K562 (cell line): ENCODE measurements at regions not wholly inside any gene's neighbourhood (a gene's known extent, or its start where the extent isn't known, plus 50 kb on each side); places are given as distances from the start of the nearest gene placed in this dataset.

Experiments used
- ATAC-seq: fragments of 200-7000 bp; cut with Tn5 transposase; 3 replicates; pipeline ENCODE4 v1.9.1; 2020; ENCODE audit warnings: moderate library complexity
- BruUV-seq: library from RNA; stranded (reverse); fragments of 400-500 nt; replicated peaks from 2 replicates; lab custom pipeline; 2021; lab: Mats Ljungman, UMichigan
- CTCF ChIA-PET: fragments of 300-600 bp; formaldehyde crosslinking; extraction: SDS; loops from one replicate; lab custom pipeline; 2021; ENCODE audit warnings: low intra/inter-chr PET ratio; lab: Yijun Ruan, JAX
- POLR2A ChIA-PET: fragments of 300-600, 350-650 bp; sonication (Branson Sonifier 250); formaldehyde crosslinking; extraction: SDS; loops from one replicate; lab custom pipeline; 2021; ENCODE audit warnings: antibody characterized with exemption, inconsistent platforms; lab: Yijun Ruan, JAX
- DNase-seq, 4 experiments: peaks; one replicate each; pipeline versions ENCODE4 v3.0.0 to v3.0.0-alpha.2; 2011 to 2018; ENCODE audit warnings: low spot score in 3 of 4, mixed read lengths in 3 of 4; ENCODE audit errors: extremely low read depth in 1 of 4
- FAIRE-seq: peaks from 2 replicates; lab custom pipeline; 2011; peaks lifted over from hg19 to GRCh38; lab: Jason Lieb, UNC
- H2AFZ ChIP-seq: 2 replicates; pipeline ENCODE4 v1.6.0; 2011; ENCODE audit warnings: low read depth, low read length, control low read depth, inconsistent platforms
- H3K27ac ChIP-seq: fragments of 200-600 bp; 3 replicates; pipeline ENCODE4 v1.8.0; 2011; ENCODE audit warnings: low read depth, mild to moderate bottlenecking, control low read depth, inconsistent platforms, low read length, moderate library complexity, mixed read lengths; ENCODE audit errors: extremely low read depth
- H3K27me3 ChIP-seq, 2 experiments: fragments of 300-600 bp in 1 of 2; 2 replicates in 1 of 2; 3 replicates in 1 of 2; pipeline versions ENCODE4 v1.6.0 to v1.8.0; 2011; ENCODE audit warnings: inconsistent platforms in 2 of 2, low read length in 2 of 2, mild to moderate bottlenecking in 1 of 2, mixed read lengths in 1 of 2, moderate library complexity in 1 of 2; ENCODE audit not compliant: control insufficient read depth in 2 of 2, insufficient read depth in 2 of 2
- H3K36me3 ChIP-seq: fragments of 300-600 bp; 3 replicates; pipeline ENCODE4 v1.8.0; 2011; ENCODE audit warnings: mild to moderate bottlenecking, low read length, inconsistent platforms; ENCODE audit not compliant: control insufficient read depth, insufficient read depth
- H3K4me1 ChIP-seq, 2 experiments: fragments of 200-600 bp in 1 of 2; replicated peaks in 1 of 2; 2 replicates in 1 of 2; 3 replicates in 1 of 2; pipeline versions ENCODE4 v1.5.1 to v1.8.0; 2011; ENCODE audit warnings: inconsistent platforms in 2 of 2, low read length in 2 of 2, mild to moderate bottlenecking in 1 of 2, mixed read lengths in 1 of 2, moderate library complexity in 1 of 2; ENCODE audit not compliant: control insufficient read depth in 2 of 2, insufficient read depth in 2 of 2
- H3K4me2 ChIP-seq: 2 replicates; pipeline ENCODE4 v1.6.1; 2011; ENCODE audit warnings: low read length, control low read depth, inconsistent platforms, mixed read lengths; ENCODE audit not compliant: insufficient read depth
- H3K4me3 ChIP-seq: fragments of 200-600 bp; sonication (generic), shearing (Covaris generic); 2 replicates; pipeline ENCODE4 v1.5.1; 2016; ENCODE audit warnings: control low read depth, inconsistent platforms
- H3K79me2 ChIP-seq: fragments of 200-600 bp; 3 replicates; pipeline ENCODE4 v1.8.0; 2011; ENCODE audit warnings: low read length, inconsistent platforms; ENCODE audit not compliant: control insufficient read depth, insufficient read depth
- H3K9ac ChIP-seq, 2 experiments: 2 replicates each; pipeline versions ENCODE4 v1.6.0 to v1.6.1; 2011; ENCODE audit warnings: low read depth in 2 of 2, low read length in 2 of 2, control low read depth in 1 of 2, inconsistent platforms in 1 of 2, mild to moderate bottlenecking in 1 of 2, mixed read lengths in 1 of 2; ENCODE audit not compliant: insufficient read depth in 1 of 2
- H3K9me1 ChIP-seq: one replicate; pipeline ENCODE4 v1.6.0; 2011; ENCODE audit warnings: inconsistent platforms, mild to moderate bottlenecking, low read length, moderate library complexity; ENCODE audit not compliant: control insufficient read depth, insufficient read depth
- H3K9me3 ChIP-seq: replicated peaks from 2 replicates; pipeline ENCODE4 v1.5.1; 2011; ENCODE audit warnings: low read depth, low read length, inconsistent platforms; ENCODE audit not compliant: control insufficient read depth, insufficient read depth
- H4K20me1 ChIP-seq: replicated peaks from 2 replicates; pipeline ENCODE4 v1.6.1; 2011; ENCODE audit warnings: low read length, inconsistent platforms, mixed read lengths; ENCODE audit not compliant: control insufficient read depth, insufficient read depth
- ADNP ChIP-seq: fragments of 200-800 bp; sonication (Bioruptor generic); IDR thresholded peaks from 2 replicates; pipeline ENCODE4 v1.6.1; 2016; ENCODE audit warnings: missing genetic modification characterization, missing compliant biosample characterization
- ARID1B ChIP-seq: fragments of 450-650 bp; IDR thresholded peaks from 2 replicates; pipeline ENCODE4 v1.6.1; 2016; ENCODE audit warnings: antibody characterized with exemption, mild to moderate bottlenecking, inconsistent platforms
- ARNT ChIP-seq, 2 experiments: fragments of 450-650 bp; IDR thresholded peaks; 2 replicates each; pipeline ENCODE4 v1.6.1; 2016; ENCODE audit warnings: mild to moderate bottlenecking in 1 of 2
- CREB3 ChIP-seq: fragments of 450-650 bp; conservative IDR thresholded peaks from 2 replicates; pipeline ENCODE4 v1.6.1; 2016; ENCODE audit warnings: missing genetic modification characterization, low read depth, mild to moderate bottlenecking, missing compliant biosample characterization, moderate library complexity
- CSDE1 ChIP-seq, 2 experiments: fragments of 450-650 bp; IDR thresholded peaks; 2 replicates each; pipeline ENCODE4 v1.6.1; 2016; ENCODE audit warnings: mild to moderate bottlenecking in 1 of 2
- EHMT2 ChIP-seq: fragments of 450-650 bp; IDR thresholded peaks from 2 replicates; pipeline ENCODE4 v1.6.1; 2018; ENCODE audit warnings: antibody characterized with exemption
- FOXA3 ChIP-seq, 2 experiments: fragments of 450-650 bp in 1 of 2; sonication (generic) in 1 of 2; formaldehyde crosslinking; IDR thresholded peaks in 1 of 2; conservative IDR thresholded peaks in 1 of 2; 2 replicates each; pipeline versions ENCODE4 v1.4.0 to v1.8.0; 2020 to 2022; ENCODE audit warnings: mild to moderate bottlenecking in 2 of 2, missing genetic modification reagents in 1 of 2
- PRDM10 ChIP-seq: fragments of 450-650 bp; IDR thresholded peaks from 2 replicates; pipeline ENCODE4 v1.6.1; 2018; ENCODE audit not compliant: partially characterized antibody
- RERE ChIP-seq: sonication (generic); formaldehyde crosslinking; IDR thresholded peaks from 2 replicates; pipeline ENCODE4 v1.8.0; 2023; ENCODE audit warnings: missing genetic modification reagents, mild to moderate bottlenecking, borderline replicate concordance
- SAFB2 ChIP-seq: fragments of 200-400 bp; formaldehyde crosslinking; IDR thresholded peaks from 2 replicates; pipeline ENCODE4 v1.6.1; 2018; ENCODE audit warnings: borderline replicate concordance, low read length, low read depth, moderate library complexity; ENCODE audit not compliant: severe bottlenecking
- SIN3A ChIP-seq, 2 experiments: fragments of 150-350 bp in 1 of 2; IDR thresholded peaks; 2 replicates each; pipeline ENCODE4 v1.6.1; 2011 to 2016; ENCODE audit warnings: borderline replicate concordance in 2 of 2, low read depth in 2 of 2, low read length in 2 of 2, mild to moderate bottlenecking in 2 of 2, moderate library complexity in 2 of 2; ENCODE audit not compliant: control insufficient read depth in 1 of 2
- SOX6 ChIP-seq: fragments of 450-650 bp; IDR thresholded peaks from 2 replicates; pipeline ENCODE4 v1.6.1; 2014; ENCODE audit warnings: mild to moderate bottlenecking
- WGBS: fragments of 100-300 bp; shearing (Covaris generic); methylation state at CpG from one replicate; pipeline ENCODE4 v1.1.6; 2016; ENCODE audit warnings: low coverage, mixed read lengths; ENCODE audit not compliant: insufficient coverage; ENCODE audit errors: missing lambda C conversion rate; 5-methylcytosine and 5-hydroxymethylcytosine counted together
- in situ Hi-C: fragments of 300-500 bp; cut with MboI; formaldehyde crosslinking; loops from 4 replicates; pipeline ENCODE4 v1.15.0; 2018; ENCODE audit warnings: inconsistent platforms, mixed read lengths
- intact Hi-C: fragments of 100-400 bp; cut with micrococcal nuclease; formaldehyde crosslinking; loops from 2 replicates; pipeline ENCODE4 v1.14.2; 2022

GRCh38 chr2:64711252-64711800 is 57.6 kb upstream of the SERTAD2 start:
- FAIRE-seq (no peak), ATAC-seq (no peak), DNase-seq (no peak)
- no peak overlapping the region for H2AFZ ChIP-seq
- intact Hi-C loops (no loop called here), in situ Hi-C loops (no loop called here)
- H3K9me1 ChIP-seq: no peaks in the 10 kb centered on the region
- 67% methylated on average over 7 of the region's 7 CpGs for WGBS
- H3K4me3 ChIP-seq: no peak overlapping the region
- H3K27me3 ChIP-seq: no peaks in the 10 kb centered on the region
- peaks cover 0 to 4% of the 10 kb centered on the region in 2 experiments; a peak in 1 of 5 replicates for H3K4me1 ChIP-seq
- H3K9ac ChIP-seq: no peak overlapping the region
- H3K36me3 ChIP-seq: no peaks in the 10 kb centered on the region
- ChIA-PET CTCF (no interaction called here), POLR2A (interaction anchor here (1.0 kb wide), 1 partner anchor 10 kb away, joined by 5 read pairs; no protein-coding TSS in a partner anchor)
- H4K20me1 ChIP-seq: no peaks in the 10 kb centered on the region
- H3K27ac ChIP-seq: no peak overlapping the region
- BruUV-seq: no TSS peak
- H3K4me2 ChIP-seq: no peak overlapping the region
- H3K79me2 ChIP-seq: no peaks in the 10 kb centered on the region
- no peaks in the 10 kb centered on the region for H3K9me3 ChIP-seq
- TF ChIP-seq RERE (CRISPR knock-in tag): no peak
- TF ChIP-seq ARNT (IDR thresholded peaks at IDR 0.05): no peak
- no peak for TF ChIP-seq PRDM10
- TF ChIP-seq SAFB2: no peak
- no peak for TF ChIP-seq CSDE1 (IDR thresholded peaks at IDR 0.05)
- no peak for TF ChIP-seq CREB3 (tag)
- TF ChIP-seq ADNP (tag): no peak
- TF ChIP-seq SOX6: no peak
- TF ChIP-seq EHMT2: no peak
- no peak for TF ChIP-seq FOXA3 (CRISPR knock-in tag; conservative IDR thresholded peaks at IDR 0.05 in 1 of 2, IDR thresholded peaks at IDR 0.05 in 1 of 2)
- TF ChIP-seq ARID1B: no peak
- no peak for TF ChIP-seq SIN3A (IDR thresholded peaks at IDR 0.05; ENCODE audit: borderline replicate concordance in 2 of 2, control insufficient read depth in 1 of 2, low read depth in 2 of 2, low read length in 2 of 2)
